ENCODE measurements at regions not wholly inside any gene's neighbourhood (a gene's known extent, or its start where the extent isn't known, plus 50 kb on each side); places are given as distances from the start of the nearest gene placed in this dataset.

DNA sequence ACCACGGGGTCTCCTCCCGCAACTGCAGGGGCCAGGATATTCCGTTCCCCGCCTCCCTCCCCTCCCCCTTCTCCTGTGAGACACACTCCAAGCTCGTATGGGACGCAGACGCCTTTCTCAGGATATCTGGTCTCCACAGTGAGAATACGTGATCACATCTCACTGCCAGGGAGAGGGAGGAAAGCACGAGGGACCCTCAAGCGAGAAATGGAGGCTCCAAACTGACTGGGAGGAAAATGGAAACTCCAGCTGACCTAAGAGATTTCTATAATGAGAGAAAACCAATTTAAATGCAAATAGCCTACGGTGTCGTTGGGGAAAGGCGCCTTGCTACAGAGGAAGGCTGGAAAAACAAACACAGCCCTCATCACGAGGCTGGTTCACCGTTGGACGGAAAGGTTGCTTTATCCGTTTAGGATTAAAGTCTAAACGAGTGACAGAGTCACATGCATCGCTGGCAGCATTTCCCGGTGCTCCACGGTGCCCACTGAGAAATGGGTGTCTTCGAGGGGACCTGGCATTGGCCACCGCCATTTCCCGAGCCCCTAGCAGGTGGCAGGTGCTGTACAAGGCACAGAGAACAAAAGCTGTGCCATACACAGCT is 116.9 kb upstream of the CPEB4 start (continued):
- TF ChIP-seq, protein P1, sequence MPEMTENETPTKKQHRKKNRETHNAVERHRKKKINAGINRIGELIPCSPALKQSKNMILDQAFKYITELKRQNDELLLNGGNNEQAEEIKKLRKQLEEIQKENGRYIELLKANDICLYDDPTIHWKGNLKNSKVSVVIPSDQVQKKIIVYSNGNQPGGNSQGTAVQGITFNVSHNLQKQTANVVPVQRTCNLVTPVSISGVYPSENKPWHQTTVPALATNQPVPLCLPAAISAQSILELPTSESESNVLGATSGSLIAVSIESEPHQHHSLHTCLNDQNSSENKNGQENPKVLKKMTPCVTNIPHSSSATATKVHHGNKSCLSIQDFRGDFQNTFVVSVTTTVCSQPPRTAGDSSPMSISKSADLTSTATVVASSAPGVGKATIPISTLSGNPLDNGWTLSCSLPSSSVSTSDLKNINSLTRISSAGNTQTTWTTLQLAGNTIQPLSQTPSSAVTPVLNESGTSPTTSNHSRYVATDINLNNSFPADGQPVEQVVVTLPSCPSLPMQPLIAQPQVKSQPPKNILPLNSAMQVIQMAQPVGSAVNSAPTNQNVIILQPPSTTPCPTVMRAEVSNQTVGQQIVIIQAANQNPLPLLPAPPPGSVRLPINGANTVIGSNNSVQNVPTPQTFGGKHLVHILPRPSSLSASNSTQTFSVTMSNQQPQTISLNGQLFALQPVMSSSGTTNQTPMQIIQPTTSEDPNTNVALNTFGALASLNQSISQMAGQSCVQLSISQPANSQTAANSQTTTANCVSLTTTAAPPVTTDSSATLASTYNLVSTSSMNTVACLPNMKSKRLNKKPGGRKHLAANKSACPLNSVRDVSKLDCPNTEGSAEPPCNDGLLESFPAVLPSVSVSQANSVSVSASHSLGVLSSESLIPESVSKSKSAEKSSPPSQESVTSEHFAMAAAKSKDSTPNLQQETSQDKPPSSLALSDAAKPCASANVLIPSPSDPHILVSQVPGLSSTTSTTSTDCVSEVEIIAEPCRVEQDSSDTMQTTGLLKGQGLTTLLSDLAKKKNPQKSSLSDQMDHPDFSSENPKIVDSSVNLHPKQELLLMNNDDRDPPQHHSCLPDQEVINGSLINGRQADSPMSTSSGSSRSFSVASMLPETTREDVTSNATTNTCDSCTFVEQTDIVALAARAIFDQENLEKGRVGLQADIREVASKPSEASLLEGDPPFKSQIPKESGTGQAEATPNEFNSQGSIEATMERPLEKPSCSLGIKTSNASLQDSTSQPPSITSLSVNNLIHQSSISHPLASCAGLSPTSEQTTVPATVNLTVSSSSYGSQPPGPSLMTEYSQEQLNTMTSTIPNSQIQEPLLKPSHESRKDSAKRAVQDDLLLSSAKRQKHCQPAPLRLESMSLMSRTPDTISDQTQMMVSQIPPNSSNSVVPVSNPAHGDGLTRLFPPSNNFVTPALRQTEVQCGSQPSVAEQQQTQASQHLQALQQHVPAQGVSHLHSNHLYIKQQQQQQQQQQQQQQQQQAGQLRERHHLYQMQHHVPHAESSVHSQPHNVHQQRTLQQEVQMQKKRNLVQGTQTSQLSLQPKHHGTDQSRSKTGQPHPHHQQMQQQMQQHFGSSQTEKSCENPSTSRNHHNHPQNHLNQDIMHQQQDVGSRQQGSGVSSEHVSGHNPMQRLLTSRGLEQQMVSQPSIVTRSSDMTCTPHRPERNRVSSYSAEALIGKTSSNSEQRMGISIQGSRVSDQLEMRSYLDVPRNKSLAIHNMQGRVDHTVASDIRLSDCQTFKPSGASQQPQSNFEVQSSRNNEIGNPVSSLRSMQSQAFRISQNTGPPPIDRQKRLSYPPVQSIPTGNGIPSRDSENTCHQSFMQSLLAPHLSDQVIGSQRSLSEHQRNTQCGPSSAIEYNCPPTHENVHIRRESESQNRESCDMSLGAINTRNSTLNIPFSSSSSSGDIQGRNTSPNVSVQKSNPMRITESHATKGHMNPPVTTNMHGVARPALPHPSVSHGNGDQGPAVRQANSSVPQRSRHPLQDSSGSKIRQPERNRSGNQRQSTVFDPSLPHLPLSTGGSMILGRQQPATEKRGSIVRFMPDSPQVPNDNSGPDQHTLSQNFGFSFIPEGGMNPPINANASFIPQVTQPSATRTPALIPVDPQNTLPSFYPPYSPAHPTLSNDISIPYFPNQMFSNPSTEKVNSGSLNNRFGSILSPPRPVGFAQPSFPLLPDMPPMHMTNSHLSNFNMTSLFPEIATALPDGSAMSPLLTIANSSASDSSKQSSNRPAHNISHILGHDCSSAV (CRISPR knock-in tag; IDR thresholded peaks at IDR 0.05; ENCODE audit: borderline replicate concordance) = no peak
- TF ChIP-seq YY1 (IDR thresholded peaks at IDR 0.05; ENCODE audit: insufficient read depth, insufficient replicate concordance, low read depth, low read length) (no peak), BORCS8-MEF2B (CRISPR knock-in tag; IDR thresholded peaks at IDR 0.05) (no peak), KMT2B (CRISPR knock-in tag; IDR thresholded peaks at IDR 0.05) (no peak), PLRG1 (conservative IDR thresholded peaks at IDR 0.05) (no peak), MTA1 (CRISPR knock-in tag; IDR thresholded peaks at IDR 0.05; ENCODE audit: borderline replicate concordance) (no peak), HNF4A (CRISPR knock-in tag; IDR thresholded peaks at IDR 0.05) (peak; percentile 22; the same call in 1 of the 2 replicates), MYNN (CRISPR knock-in tag; IDR thresholded peaks at IDR 0.05; ENCODE audit: low read depth) (no peak)

Measured in HepG2 (cell line).